OCI-LY3 (cell line): ENCODE measurements at regions not wholly inside any gene's neighbourhood (a gene's known extent, or its start where the extent isn't known, plus 50 kb on each side); places are given as distances from the start of the nearest gene placed in this dataset.

Source experiments
- CTCF ChIP-seq: fragments of 200-600, 300-600 bp; sonication (generic); IDR thresholded peaks from 2 replicates; pipeline ENCODE4 v1.5.1; 2014; ENCODE audit warnings: antibody characterized with exemption, low read length, low read depth
- EZH2phosphoT487 ChIP-seq: fragments of 200-600 bp; shearing (Covaris generic); IDR thresholded peaks from 2 replicates; pipeline ENCODE4 v1.6.1; 2018; ENCODE audit warnings: antibody characterized with exemption, mixed run types, low read depth

DNA sequence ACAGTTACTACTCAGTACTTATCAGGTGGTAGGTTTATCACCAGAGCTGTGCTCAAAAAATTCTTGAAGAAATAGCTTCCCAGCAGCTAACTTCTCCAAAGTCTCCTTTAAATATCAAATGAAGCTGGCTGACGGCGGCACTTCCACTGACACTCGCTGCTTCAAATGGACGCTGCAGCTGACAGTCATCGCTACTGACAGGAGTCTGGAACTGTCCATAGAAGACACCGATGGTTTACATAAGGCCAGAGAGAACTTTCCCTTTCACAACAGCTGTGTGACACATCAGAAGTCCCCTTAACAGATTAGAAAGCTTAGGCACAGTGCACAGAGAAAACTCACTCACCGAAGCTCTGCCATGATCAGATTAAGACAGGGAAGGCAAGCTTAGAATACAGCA, 270.2 kb downstream of the SHOX2 start:
- TF ChIP-seq CTCF (no peak), EZH2phosphoT487 (no peak)
